SK-N-SH treated with all-trans-retinoic acid at 6 μM for 48 hours (cell line): ENCODE measurements at regions not wholly inside any gene's neighbourhood (a gene's known extent, or its start where the extent isn't known, plus 50 kb on each side); places are given as distances from the start of the nearest gene placed in this dataset.

Experiments used
- ATAC-seq: fragments of 200-7000 bp; cut with Tn5 transposase; 3 replicates; pipeline ENCODE4 v1.9.1; 2020; ENCODE audit warnings: mild to moderate bottlenecking, moderate library complexity
- ARNTL ChIP-seq: fragments of 450-650 bp; formaldehyde crosslinking; IDR thresholded peaks from 2 replicates; pipeline ENCODE4 v1.5.0; 2020; ENCODE audit warnings: low read depth, mild to moderate bottlenecking, moderate library complexity, borderline replicate concordance
- CREB5 ChIP-seq: fragments of 250-450 bp; sonication (Bioruptor Pico); IDR thresholded peaks from 2 replicates; pipeline ENCODE4 v1.5.1; 2020; ENCODE audit warnings: low read depth, mild to moderate bottlenecking, moderate library complexity
- CSDC2 ChIP-seq: fragments of 250-450 bp; sonication (Bioruptor Pico); IDR thresholded peaks from 2 replicates; pipeline ENCODE4 v1.5.0; 2020; ENCODE audit warnings: mild to moderate bottlenecking, moderate library complexity
- CSRNP3 ChIP-seq: fragments of 250-450 bp; sonication (Bioruptor Pico); IDR thresholded peaks from 2 replicates; pipeline ENCODE4 v1.5.1; 2021; ENCODE audit warnings: mild to moderate bottlenecking, moderate library complexity
- ESRRG ChIP-seq: fragments of 250-450 bp; sonication (Bioruptor Pico); IDR thresholded peaks from 2 replicates; pipeline ENCODE4 v1.6.1; 2021; ENCODE audit warnings: mild to moderate bottlenecking
- GLIS3 ChIP-seq: fragments of 250-450 bp; sonication (Bioruptor Pico); IDR thresholded peaks from 2 replicates; pipeline ENCODE4 v1.5.0; 2020; ENCODE audit warnings: mild to moderate bottlenecking, moderate library complexity
- OSR1 ChIP-seq: fragments of 250-450 bp; sonication (Bioruptor Pico); IDR thresholded peaks from 2 replicates; pipeline ENCODE4 v1.8.0; 2022; ENCODE audit warnings: moderate library complexity, mild to moderate bottlenecking, inconsistent platforms
- PATZ1 ChIP-seq: fragments of 250-450 bp; sonication (Bioruptor Pico); IDR thresholded peaks from 2 replicates; pipeline ENCODE4 v1.8.0; 2020; ENCODE audit warnings: mild to moderate bottlenecking, moderate library complexity, borderline replicate concordance
- POU6F1 ChIP-seq: fragments of 250-450 bp; sonication (Bioruptor Pico); IDR thresholded peaks from 2 replicates; pipeline ENCODE4 v1.8.0; 2021; ENCODE audit warnings: low read depth, mild to moderate bottlenecking, moderate library complexity, borderline replicate concordance
- TCF4 ChIP-seq: fragments of 250-450 bp; sonication (Bioruptor Pico); IDR thresholded peaks from 2 replicates; pipeline ENCODE4 v1.8.0; 2021; ENCODE audit warnings: mild to moderate bottlenecking, moderate library complexity, borderline replicate concordance
- TOX ChIP-seq: fragments of 250-450 bp; sonication (Bioruptor Pico); IDR thresholded peaks from 2 replicates; pipeline ENCODE4 v1.8.0; 2021; ENCODE audit warnings: mild to moderate bottlenecking, moderate library complexity, borderline replicate concordance
- TSHZ2 ChIP-seq: fragments of 250-450 bp; sonication (Bioruptor Pico); IDR thresholded peaks from 2 replicates; pipeline ENCODE4 v1.5.0; 2020; ENCODE audit warnings: mild to moderate bottlenecking, moderate library complexity
- ZC3H10 ChIP-seq: fragments of 250-450 bp; sonication (Bioruptor Pico); IDR thresholded peaks from 2 replicates; pipeline ENCODE4 v1.5.1; 2021; ENCODE audit warnings: mild to moderate bottlenecking, moderate library complexity
- ZFP3 ChIP-seq: fragments of 250-450 bp; sonication (Bioruptor Pico); IDR thresholded peaks from 2 replicates; pipeline ENCODE4 v1.5.0; 2020; ENCODE audit warnings: mild to moderate bottlenecking, moderate library complexity
- ZNF565 ChIP-seq: fragments of 450-650 bp; formaldehyde crosslinking; conservative IDR thresholded peaks from 2 replicates; pipeline ENCODE4 v1.5.0; 2020; ENCODE audit warnings: low read depth, mild to moderate bottlenecking, moderate library complexity
- ZNF70 ChIP-seq: fragments of 450-650 bp; formaldehyde crosslinking; IDR thresholded peaks from 2 replicates; pipeline ENCODE4 v1.5.0; 2020; ENCODE audit warnings: mild to moderate bottlenecking, moderate library complexity

GRCh38 chr1:87239997-87240605, 88.6 kb upstream of the LMO4 start:
- ATAC-seq, result no peak
- TF ChIP-seq ZNF565 (no peak), ZC3H10 (CRISPR knock-in tag) (no peak), CREB5 (CRISPR knock-in tag) (no peak), ARNTL (no peak), TCF4 (CRISPR knock-in tag) (no peak)

- ATAC-seq, result no peak
- TF ChIP-seq ZNF70 (CRISPR knock-in tag) (no peak), GLIS3 (CRISPR knock-in tag) (no peak), ZFP3 (CRISPR knock-in tag) (no peak), ZNF565 (no peak), TOX (CRISPR knock-in tag) (no peak), TSHZ2 (no peak)
These were observed 87.9 kb upstream of the LMO4 start for GRCh38 chr1:87240661-87241285.

GRCh38 chr1:87242445-87243185, 86.1 kb upstream of the LMO4 start:
- TF ChIP-seq OSR1 (CRISPR knock-in tag) (no peak), ZNF70 (CRISPR knock-in tag) (no peak), CSDC2 (CRISPR knock-in tag) (no peak), CSRNP3 (CRISPR knock-in tag) (no peak), GLIS3 (CRISPR knock-in tag) (no peak), TOX (CRISPR knock-in tag) (no peak)
- TF ChIP-seq, all 23 proteins: peak for 0
- ATAC-seq, result no peak

- no peak for ATAC-seq
- no peak for TF ChIP-seq OSR1 (CRISPR knock-in tag)
- TF ChIP-seq POU6F1 (CRISPR knock-in tag), result no peak
- TF ChIP-seq TCF4 (CRISPR knock-in tag), result no peak
- TF ChIP-seq GLIS3 (CRISPR knock-in tag), result no peak
- TF ChIP-seq PATZ1 (CRISPR knock-in tag), result no peak
- TF ChIP-seq CREB5 (CRISPR knock-in tag), result no peak
- no peak for TF ChIP-seq ESRRG
- no peak for TF ChIP-seq CSDC2 (CRISPR knock-in tag)
- no peak for TF ChIP-seq TOX (CRISPR knock-in tag)
- TF ChIP-seq TSHZ2, result no peak
- no peak for TF ChIP-seq CSRNP3 (CRISPR knock-in tag)
- TF ChIP-seq ZC3H10 (CRISPR knock-in tag), result no peak
- no peak for TF ChIP-seq ZFP3 (CRISPR knock-in tag)
These were observed 85.1 kb upstream of the LMO4 start for GRCh38 chr1:87243573-87243972.
